ENCODE measurements at regions not wholly inside any gene's neighbourhood (a gene's known extent, or its start where the extent isn't known, plus 50 kb on each side); places are given as distances from the start of the nearest gene placed in this dataset.

GRCh38 chr2:61718965-61719364, 134.9 kb downstream of the FAM161A start:
- Histone ChIP-seq H3K79me2 (ENCODE audit: low read length) (no peaks in the 10 kb centered on the region), H3K27ac (ENCODE audit: low read length) (no peak overlapping the region)
- TF ChIP-seq CTCF (IDR thresholded peaks at IDR 0.05; ENCODE audit: low read depth, low read length) (no peak), EZH2phosphoT487 (IDR thresholded peaks at IDR 0.05; ENCODE audit: low read depth) (no peak)

GRCh38 chr2:61715506-61715905, 138.4 kb downstream of the FAM161A start:
- Histone ChIP-seq H2AFZ (ENCODE audit: low read depth, low read length) (no peak overlapping the region), H3K27me3 (ENCODE audit: low read depth, low read length) (no peaks in the 10 kb centered on the region), H3K27ac (ENCODE audit: low read length) (no peak overlapping the region), H3K4me2 (ENCODE audit: low read length) (no peak overlapping the region), H4K20me1 (ENCODE audit: insufficient read depth, low read length) (no peaks in the 10 kb centered on the region), H3K9ac (ENCODE audit: low read length) (no peak overlapping the region), H3K36me3 (replicated peaks; ENCODE audit: low read depth, low read length) (no peaks in the 10 kb centered on the region), H3K4me1 (ENCODE audit: low read length) (peaks cover 7% of the 10 kb centered on the region), H3K9me3 (ENCODE audit: insufficient read depth, low read length) (no peaks in the 10 kb centered on the region; the same call in 1 of the 2 replicates), H3K79me2 (ENCODE audit: low read length) (no peaks in the 10 kb centered on the region), H3K4me3 (ENCODE audit: low read length) (no peak overlapping the region)
- TF ChIP-seq EZH2phosphoT487 (IDR thresholded peaks at IDR 0.05; ENCODE audit: low read depth) (no peak), CTCF (IDR thresholded peaks at IDR 0.05; ENCODE audit: low read depth, low read length) (no peak)

More at GRCh38 chr2:61718965-61719364, 134.9 kb downstream of the FAM161A start:
- H3K9ac ChIP-seq (ENCODE audit: low read length) = no peak overlapping the region
- no peak overlapping the region for H2AFZ ChIP-seq (ENCODE audit: low read depth, low read length)
- no peaks in the 10 kb centered on the region for H3K36me3 ChIP-seq (replicated peaks; ENCODE audit: low read depth, low read length)
- H3K4me1 ChIP-seq (ENCODE audit: low read length) = no peaks in the 10 kb centered on the region
- no peaks in the 10 kb centered on the region for H4K20me1 ChIP-seq (ENCODE audit: insufficient read depth, low read length)
- H3K27me3 ChIP-seq (ENCODE audit: low read depth, low read length) = no peaks in the 10 kb centered on the region
- no peak overlapping the region for H3K4me2 ChIP-seq (ENCODE audit: low read length)
- H3K4me3 ChIP-seq (ENCODE audit: low read length) = no peak overlapping the region
- H3K9me3 ChIP-seq (ENCODE audit: insufficient read depth, low read length) = no peaks in the 10 kb centered on the region

DNA sequence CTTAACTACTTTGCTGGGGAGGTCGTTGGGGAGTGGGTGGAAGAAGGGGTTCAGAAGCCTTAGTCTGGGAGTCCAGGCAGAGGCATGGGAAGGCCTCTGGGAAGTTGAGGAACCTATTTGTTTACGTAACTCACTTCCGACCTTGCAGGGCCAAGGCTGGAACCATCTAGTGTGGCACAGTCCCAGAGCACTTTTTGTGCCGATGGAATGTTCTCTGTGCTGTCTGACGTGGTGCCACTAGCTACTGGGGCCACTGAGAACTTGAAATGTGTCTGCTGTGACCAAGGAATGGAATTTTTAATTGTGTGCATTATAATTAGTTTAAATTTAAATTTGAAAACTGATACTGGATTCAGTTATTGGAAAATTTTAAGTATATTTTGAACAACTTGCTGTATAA, 139.7 kb downstream of the FAM161A start:
- H4K20me1 ChIP-seq (ENCODE audit: insufficient read depth, low read length) = no peaks in the 10 kb centered on the region
- H3K9me3 ChIP-seq (ENCODE audit: insufficient read depth, low read length) = no peaks in the 10 kb centered on the region; the same call in 1 of the 2 replicates
- no peaks in the 10 kb centered on the region for H3K27me3 ChIP-seq (ENCODE audit: low read depth, low read length)
- peaks cover 7% of the 10 kb centered on the region for H3K4me1 ChIP-seq (ENCODE audit: low read length)
- no peak overlapping the region for H3K4me3 ChIP-seq (ENCODE audit: low read length)
- no peak overlapping the region for H3K4me2 ChIP-seq (ENCODE audit: low read length)
- H3K79me2 ChIP-seq (ENCODE audit: low read length) = no peaks in the 10 kb centered on the region
- no peak overlapping the region for H3K9ac ChIP-seq (ENCODE audit: low read length)
- H2AFZ ChIP-seq (ENCODE audit: low read depth, low read length) = no peak overlapping the region
- TF ChIP-seq EZH2phosphoT487 (IDR thresholded peaks at IDR 0.05; ENCODE audit: low read depth) = no peak
- TF ChIP-seq CTCF (IDR thresholded peaks at IDR 0.05; ENCODE audit: low read depth, low read length) = no peak
- no peak overlapping the region for H3K27ac ChIP-seq (ENCODE audit: low read length)
- no peaks in the 10 kb centered on the region for H3K36me3 ChIP-seq (replicated peaks; ENCODE audit: low read depth, low read length)

DNA sequence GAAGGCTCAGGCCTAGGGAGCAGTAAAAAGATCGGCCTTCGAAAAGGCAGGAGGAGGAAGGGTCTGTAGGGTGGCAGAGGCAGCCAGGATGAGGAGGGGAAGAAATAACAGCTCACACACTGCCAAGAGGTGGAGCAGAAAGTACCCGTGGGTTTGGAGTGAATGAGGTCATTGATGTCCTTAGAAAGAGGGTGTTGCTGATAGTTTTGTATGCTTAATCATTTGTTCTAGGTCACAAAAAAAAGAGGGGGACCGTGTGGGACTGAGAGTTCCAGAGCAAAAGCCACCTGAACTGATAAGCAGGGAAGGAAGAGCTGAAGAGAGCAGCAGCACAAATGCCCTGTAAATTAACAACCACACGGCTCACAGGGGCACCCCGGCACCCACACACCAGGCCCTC, 140.4 kb downstream of the FAM161A start:
- Histone ChIP-seq H3K9ac (ENCODE audit: low read length) (no peak overlapping the region), H4K20me1 (ENCODE audit: insufficient read depth, low read length) (no peaks in the 10 kb centered on the region), H3K36me3 (replicated peaks; ENCODE audit: low read depth, low read length) (no peaks in the 10 kb centered on the region), H3K4me1 (ENCODE audit: low read length) (peaks cover 13% of the 10 kb centered on the region), H3K9me3 (ENCODE audit: insufficient read depth, low read length) (no peaks in the 10 kb centered on the region; the same call in 1 of the 2 replicates), H3K79me2 (ENCODE audit: low read length) (no peaks in the 10 kb centered on the region), H3K4me2 (ENCODE audit: low read length) (no peak overlapping the region), H3K4me3 (ENCODE audit: low read length) (no peak overlapping the region), H3K27me3 (ENCODE audit: low read depth, low read length) (no peaks in the 10 kb centered on the region), H2AFZ (ENCODE audit: low read depth, low read length) (no peak overlapping the region), H3K27ac (ENCODE audit: low read length) (no peak overlapping the region)
- TF ChIP-seq EZH2phosphoT487 (IDR thresholded peaks at IDR 0.05; ENCODE audit: low read depth) = no peak
- no peak for TF ChIP-seq CTCF (IDR thresholded peaks at IDR 0.05; ENCODE audit: low read depth, low read length)
